ENCODE measurements at regions not wholly inside any gene's neighbourhood (a gene's known extent, or its start where the extent isn't known, plus 50 kb on each side); places are given as distances from the start of the nearest gene placed in this dataset.
A peak's percentile ranks its signal among the peaks of the same experiment; 100 is the strongest.

DNA sequence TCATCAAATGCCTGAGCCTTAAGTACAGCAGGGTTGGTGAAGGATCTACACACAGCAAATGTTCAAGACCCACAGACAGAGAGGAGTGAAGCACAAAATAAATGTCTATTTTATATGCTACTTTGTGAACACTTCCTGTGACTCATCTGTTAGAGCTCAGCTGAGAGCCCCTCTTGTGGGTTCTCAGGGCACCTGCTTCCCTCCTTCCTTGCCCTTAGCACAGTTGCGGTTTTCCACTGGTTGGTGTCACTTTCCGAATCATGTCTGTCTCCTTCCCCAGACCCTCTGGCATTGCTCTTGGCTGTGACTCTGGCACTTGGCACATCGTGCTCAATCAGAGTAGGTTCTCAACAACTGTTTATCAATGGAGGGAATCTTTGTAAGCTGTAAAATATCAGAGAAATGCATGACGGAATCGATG, 128.5 kb upstream of the STC2 start:
- DNase-seq, result peak; percentile 53
- Mint-ChIP-seq H3K4me1 (ENCODE audit: low read depth) (peaks cover 75% of the 10 kb centered on the region), H3K4me3 (peak overlapping the region; percentile 13; the same call in 1 of the 2 replicates), H3K27me3 (ENCODE audit: insufficient read depth) (no peaks in the 10 kb centered on the region; the same call in 1 of the 2 replicates), H3K36me3 (ENCODE audit: low read depth) (no peaks in the 10 kb centered on the region), H3K9me3 (no peaks in the 10 kb centered on the region), H3K27ac (peak overlapping the region; percentile 100)
- TF ChIP-seq, protein P1, sequence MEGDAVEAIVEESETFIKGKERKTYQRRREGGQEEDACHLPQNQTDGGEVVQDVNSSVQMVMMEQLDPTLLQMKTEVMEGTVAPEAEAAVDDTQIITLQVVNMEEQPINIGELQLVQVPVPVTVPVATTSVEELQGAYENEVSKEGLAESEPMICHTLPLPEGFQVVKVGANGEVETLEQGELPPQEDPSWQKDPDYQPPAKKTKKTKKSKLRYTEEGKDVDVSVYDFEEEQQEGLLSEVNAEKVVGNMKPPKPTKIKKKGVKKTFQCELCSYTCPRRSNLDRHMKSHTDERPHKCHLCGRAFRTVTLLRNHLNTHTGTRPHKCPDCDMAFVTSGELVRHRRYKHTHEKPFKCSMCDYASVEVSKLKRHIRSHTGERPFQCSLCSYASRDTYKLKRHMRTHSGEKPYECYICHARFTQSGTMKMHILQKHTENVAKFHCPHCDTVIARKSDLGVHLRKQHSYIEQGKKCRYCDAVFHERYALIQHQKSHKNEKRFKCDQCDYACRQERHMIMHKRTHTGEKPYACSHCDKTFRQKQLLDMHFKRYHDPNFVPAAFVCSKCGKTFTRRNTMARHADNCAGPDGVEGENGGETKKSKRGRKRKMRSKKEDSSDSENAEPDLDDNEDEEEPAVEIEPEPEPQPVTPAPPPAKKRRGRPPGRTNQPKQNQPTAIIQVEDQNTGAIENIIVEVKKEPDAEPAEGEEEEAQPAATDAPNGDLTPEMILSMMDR (IDR thresholded peaks at IDR 0.05), result no peak

DNA sequence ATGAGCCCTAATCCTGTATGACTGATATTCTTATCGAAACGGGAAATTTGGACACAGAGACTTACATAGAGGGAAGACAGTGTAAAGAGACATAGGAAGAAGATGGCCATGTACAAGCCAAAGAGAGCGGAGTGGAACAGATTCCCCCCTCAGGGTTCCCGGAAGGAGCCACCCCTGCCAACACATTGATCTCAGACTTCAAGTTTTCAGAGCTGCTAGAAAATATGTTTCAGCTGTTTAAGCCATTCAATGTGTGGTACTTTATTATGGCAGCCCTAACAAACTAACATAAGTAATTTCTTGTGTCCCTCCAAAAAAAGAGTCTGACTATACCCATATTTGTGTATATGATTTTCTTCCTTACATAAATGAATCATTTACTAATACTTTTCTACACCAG, 128.0 kb upstream of the STC2 start:
- no peak for DNase-seq
- no peaks in the 10 kb centered on the region for H3K9me3 Mint-ChIP-seq
- H3K4me3 Mint-ChIP-seq, result peak overlapping the region; percentile 13; the same call in 1 of the 2 replicates
- H3K36me3 Mint-ChIP-seq (ENCODE audit: low read depth), result no peaks in the 10 kb centered on the region
- TF ChIP-seq, protein P1 (IDR thresholded peaks at IDR 0.05), result no peak
- H3K27ac Mint-ChIP-seq, result peak overlapping the region; percentile 100
- no peaks in the 10 kb centered on the region; the same call in 1 of the 2 replicates for H3K27me3 Mint-ChIP-seq (ENCODE audit: insufficient read depth)
- H3K4me1 Mint-ChIP-seq (ENCODE audit: low read depth), result peaks cover 81% of the 10 kb centered on the region

- Mint-ChIP-seq H3K9me3 (no peaks in the 10 kb centered on the region), H3K27me3 (ENCODE audit: insufficient read depth) (no peaks in the 10 kb centered on the region; the same call in 1 of the 2 replicates), H3K4me1 (ENCODE audit: low read depth) (peaks cover 87% of the 10 kb centered on the region), H3K27ac (peak overlapping the region; percentile 100), H3K36me3 (ENCODE audit: low read depth) (no peaks in the 10 kb centered on the region), H3K4me3 (no peak overlapping the region)
- no peak for DNase-seq
- TF ChIP-seq, protein P1 (IDR thresholded peaks at IDR 0.05), result no peak
Observed at GRCh38 chr5:173455599-173455957, 127.4 kb upstream of the STC2 start.

- Mint-ChIP-seq H3K4me1 (ENCODE audit: low read depth) (peaks cover 90% of the 10 kb centered on the region), H3K36me3 (ENCODE audit: low read depth) (no peaks in the 10 kb centered on the region), H3K4me3 (peak overlapping the region; percentile 80), H3K27me3 (ENCODE audit: insufficient read depth) (no peaks in the 10 kb centered on the region; the same call in 1 of the 2 replicates), H3K27ac (peak overlapping the region; percentile 100), H3K9me3 (no peaks in the 10 kb centered on the region)
- TF ChIP-seq, protein P1 (IDR thresholded peaks at IDR 0.05), result no peak
- DNase-seq, result peak; percentile 100
Observed at GRCh38 chr5:173454736-173455598, 126.8 kb upstream of the STC2 start.

DNA sequence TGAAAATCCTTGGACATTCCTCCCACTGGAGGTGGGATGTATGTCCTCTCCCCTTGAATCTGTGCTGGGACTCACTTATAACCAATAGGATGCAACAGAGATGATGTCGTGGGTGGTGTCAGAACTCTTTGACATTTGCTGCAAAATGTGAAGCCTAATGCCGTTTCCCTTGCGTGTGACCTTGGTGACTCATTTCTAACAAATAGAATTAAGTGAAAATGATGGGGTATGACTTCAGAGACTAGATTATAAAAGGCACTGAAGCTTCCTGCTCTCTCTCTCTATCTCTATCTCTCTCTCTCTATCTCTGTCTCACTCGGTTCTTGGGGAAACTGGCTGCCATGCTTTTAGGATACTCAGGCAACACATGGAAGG, 126.1 kb upstream of the STC2 start:
- Mint-ChIP-seq H3K4me3 (peak overlapping the region; percentile 80), H3K4me1 (ENCODE audit: low read depth) (peaks cover 88% of the 10 kb centered on the region)
- peak; percentile 84 for DNase-seq

More for the DNA sequence above, 126.1 kb upstream of the STC2 start:
- H3K27me3 Mint-ChIP-seq (ENCODE audit: insufficient read depth), result no peaks in the 10 kb centered on the region; the same call in 1 of the 2 replicates
- no peaks in the 10 kb centered on the region for H3K36me3 Mint-ChIP-seq (ENCODE audit: low read depth)
- H3K27ac Mint-ChIP-seq, result peak overlapping the region; percentile 100
- TF ChIP-seq, protein P1 (IDR thresholded peaks at IDR 0.05), result no peak
- H3K9me3 Mint-ChIP-seq, result no peaks in the 10 kb centered on the region

Data from HFFc6 (cell line).